Lower leg skin (tissue), 3 donors: ENCODE measurements at regions not wholly inside any gene's neighbourhood (a gene's known extent, or its start where the extent isn't known, plus 50 kb on each side); places are given as distances from the start of the nearest gene placed in this dataset.

Experiments
- CTCF ChIP-seq, 3 donors: fragments of 450-650 bp; IDR thresholded peaks; one replicate each; pipeline ENCODE4 v1.5.1; 2016; ENCODE audit warnings: antibody characterized with exemption in 3 of 3, mild to moderate bottlenecking in 3 of 3, moderate library complexity in 2 of 3
- POLR2A ChIP-seq, 2 donors: fragments of 450-650 bp; IDR thresholded peaks; one replicate each; pipeline ENCODE4 v1.6.1; 2016 to 2017; ENCODE audit warnings: antibody characterized with exemption in 2 of 2, mild to moderate bottlenecking in 1 of 2, moderate library complexity in 1 of 2

GRCh38 chr4:77251751-77252150 is 94.7 kb downstream of the CCNG2 start:
- no peak for TF ChIP-seq POLR2A (IDR thresholded peaks at IDR 0.05)
- no peak for TF ChIP-seq CTCF (IDR thresholded peaks at IDR 0.05)
